ENCODE measurements at regions not wholly inside any gene's neighbourhood (a gene's known extent, or its start where the extent isn't known, plus 50 kb on each side); places are given as distances from the start of the nearest gene placed in this dataset.

- intact Hi-C loops (cut with micrococcal nuclease), result no loop called here
- H3K4me1 Mint-ChIP-seq (ENCODE audit: insufficient read depth, unreplicated experiment), result no peaks in the 10 kb centered on the region
- no peak for DNase-seq (ENCODE audit: unreplicated experiment)
- ChIA-PET CTCF (no interaction called here), POLR2A (no interaction called here)
- no peak overlapping the region for H3K4me3 Mint-ChIP-seq (ENCODE audit: unreplicated experiment)
- BruUV-seq (replicated peaks), result no TSS peak
- H3K27me3 Mint-ChIP-seq (ENCODE audit: insufficient read depth, unreplicated experiment), result no peaks in the 10 kb centered on the region
- peaks cover 2% of the 10 kb centered on the region for H3K9me3 Mint-ChIP-seq (ENCODE audit: unreplicated experiment)
- H3K27ac Mint-ChIP-seq (ENCODE audit: low read depth, unreplicated experiment), result no peak overlapping the region
- no peak for TF ChIP-seq CTCF (IDR thresholded peaks at IDR 0.05; ENCODE audit: unreplicated experiment)
- no peaks in the 10 kb centered on the region for H3K36me3 Mint-ChIP-seq (ENCODE audit: insufficient read depth, unreplicated experiment)
Measured at GRCh38 chr6:69494595-69494994, 302.2 kb downstream of the LMBRD1 start.

- no peak for TF ChIP-seq CTCF (IDR thresholded peaks at IDR 0.05; ENCODE audit: unreplicated experiment)
- H3K4me3 Mint-ChIP-seq (ENCODE audit: unreplicated experiment), result no peak overlapping the region
- H3K4me1 Mint-ChIP-seq (ENCODE audit: insufficient read depth, unreplicated experiment), result no peaks in the 10 kb centered on the region
- H3K9me3 Mint-ChIP-seq (ENCODE audit: unreplicated experiment), result peaks cover 7% of the 10 kb centered on the region
- H3K27ac Mint-ChIP-seq (ENCODE audit: low read depth, unreplicated experiment), result no peak overlapping the region
- H3K36me3 Mint-ChIP-seq (ENCODE audit: insufficient read depth, unreplicated experiment), result no peaks in the 10 kb centered on the region
- no TSS peak for BruUV-seq (replicated peaks)
- intact Hi-C loops (cut with micrococcal nuclease), result no loop called here
- H3K27me3 Mint-ChIP-seq (ENCODE audit: insufficient read depth, unreplicated experiment), result no peaks in the 10 kb centered on the region
- no peak for DNase-seq (ENCODE audit: unreplicated experiment)
- ChIA-PET CTCF (interaction anchor here (0.7 kb wide), 1 partner anchor 29 kb away, joined by 3 read pairs; no protein-coding TSS in a partner anchor), POLR2A (no interaction called here)
Measured at GRCh38 chr6:69489970-69490369, 306.8 kb downstream of the LMBRD1 start.

- H3K27me3 Mint-ChIP-seq (ENCODE audit: insufficient read depth, unreplicated experiment), result no peaks in the 10 kb centered on the region
- no peaks in the 10 kb centered on the region for H3K36me3 Mint-ChIP-seq (ENCODE audit: insufficient read depth, unreplicated experiment)
- intact Hi-C loops (cut with micrococcal nuclease), result no loop called here
- H3K4me3 Mint-ChIP-seq (ENCODE audit: unreplicated experiment), result no peak overlapping the region
- peak; percentile 18 for DNase-seq (ENCODE audit: unreplicated experiment)
- BruUV-seq (replicated peaks), result no TSS peak
- H3K27ac Mint-ChIP-seq (ENCODE audit: low read depth, unreplicated experiment), result no peak overlapping the region
- ChIA-PET POLR2A (no interaction called here), CTCF (no interaction called here)
- H3K4me1 Mint-ChIP-seq (ENCODE audit: insufficient read depth, unreplicated experiment), result no peaks in the 10 kb centered on the region
- peaks cover 7% of the 10 kb centered on the region for H3K9me3 Mint-ChIP-seq (ENCODE audit: unreplicated experiment)
- peak; percentile 18 for TF ChIP-seq CTCF (IDR thresholded peaks at IDR 0.05; ENCODE audit: unreplicated experiment)
Measured at GRCh38 chr6:69487688-69488087, 309.1 kb downstream of the LMBRD1 start.

GRCh38 chr6:69466979-69467570 lies 329.7 kb downstream of the LMBRD1 start:
- Mint-ChIP-seq H3K27me3 (ENCODE audit: insufficient read depth, unreplicated experiment) (no peaks in the 10 kb centered on the region), H3K4me3 (ENCODE audit: unreplicated experiment) (no peak overlapping the region), H3K9me3 (ENCODE audit: unreplicated experiment) (no peaks in the 10 kb centered on the region), H3K27ac (ENCODE audit: low read depth, unreplicated experiment) (no peak overlapping the region), H3K36me3 (ENCODE audit: insufficient read depth, unreplicated experiment) (no peaks in the 10 kb centered on the region), H3K4me1 (ENCODE audit: insufficient read depth, unreplicated experiment) (no peaks in the 10 kb centered on the region)
- POLR2A ChIA-PET, result no interaction called here
- CTCF ChIA-PET, result no interaction called here
- no peak for DNase-seq (ENCODE audit: unreplicated experiment)
- TF ChIP-seq CTCF (IDR thresholded peaks at IDR 0.05; ENCODE audit: unreplicated experiment), result no peak
- intact Hi-C loops (cut with micrococcal nuclease), result no loop called here
- no TSS peak for BruUV-seq (replicated peaks)

Data from MCF 10A (cell line).